ENCODE measurements at regions not wholly inside any gene's neighbourhood (a gene's known extent, or its start where the extent isn't known, plus 50 kb on each side); places are given as distances from the start of the nearest gene placed in this dataset.

- H3K9ac ChIP-seq (ENCODE audit: low read depth, low read length, poor library complexity, severe bottlenecking) = no peak overlapping the region
- no peaks in the 10 kb centered on the region for H3K36me3 ChIP-seq (ENCODE audit: insufficient read depth, low read length)
- no peak overlapping the region for H2AFZ ChIP-seq (ENCODE audit: low read length)
- no peak for TF ChIP-seq EZH2phosphoT487 (IDR thresholded peaks at IDR 0.05; ENCODE audit: borderline replicate concordance)
- TF ChIP-seq, protein P1, sequence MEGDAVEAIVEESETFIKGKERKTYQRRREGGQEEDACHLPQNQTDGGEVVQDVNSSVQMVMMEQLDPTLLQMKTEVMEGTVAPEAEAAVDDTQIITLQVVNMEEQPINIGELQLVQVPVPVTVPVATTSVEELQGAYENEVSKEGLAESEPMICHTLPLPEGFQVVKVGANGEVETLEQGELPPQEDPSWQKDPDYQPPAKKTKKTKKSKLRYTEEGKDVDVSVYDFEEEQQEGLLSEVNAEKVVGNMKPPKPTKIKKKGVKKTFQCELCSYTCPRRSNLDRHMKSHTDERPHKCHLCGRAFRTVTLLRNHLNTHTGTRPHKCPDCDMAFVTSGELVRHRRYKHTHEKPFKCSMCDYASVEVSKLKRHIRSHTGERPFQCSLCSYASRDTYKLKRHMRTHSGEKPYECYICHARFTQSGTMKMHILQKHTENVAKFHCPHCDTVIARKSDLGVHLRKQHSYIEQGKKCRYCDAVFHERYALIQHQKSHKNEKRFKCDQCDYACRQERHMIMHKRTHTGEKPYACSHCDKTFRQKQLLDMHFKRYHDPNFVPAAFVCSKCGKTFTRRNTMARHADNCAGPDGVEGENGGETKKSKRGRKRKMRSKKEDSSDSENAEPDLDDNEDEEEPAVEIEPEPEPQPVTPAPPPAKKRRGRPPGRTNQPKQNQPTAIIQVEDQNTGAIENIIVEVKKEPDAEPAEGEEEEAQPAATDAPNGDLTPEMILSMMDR (conservative IDR thresholded peaks at IDR 0.05; ENCODE audit: low read length) = no peak
- H3K27me3 ChIP-seq (ENCODE audit: insufficient read depth, low read length, poor library complexity, severe bottlenecking) = no peaks in the 10 kb centered on the region
- no peaks in the 10 kb centered on the region for H4K20me1 ChIP-seq (ENCODE audit: insufficient read depth, low read length, poor library complexity, severe bottlenecking)
- H3K79me2 ChIP-seq (ENCODE audit: insufficient read depth, low read length) = no peaks in the 10 kb centered on the region
- H3K9me3 ChIP-seq (ENCODE audit: insufficient read depth, low read depth, low read length) = no peaks in the 10 kb centered on the region
- no peaks in the 10 kb centered on the region for H3F3A ChIP-seq (ENCODE audit: low read depth)
- no peaks in the 10 kb centered on the region for H3K4me1 ChIP-seq (ENCODE audit: insufficient read depth, low read length, poor library complexity, severe bottlenecking)
- no peak overlapping the region for H3K4me3 ChIP-seq (ENCODE audit: low read length, poor library complexity, severe bottlenecking)
- no peaks in the 10 kb centered on the region for H3K9me2 ChIP-seq (replicated peaks; ENCODE audit: low read depth, low read length)
- no peak overlapping the region for H3K4me2 ChIP-seq (ENCODE audit: low read depth, low read length, poor library complexity, severe bottlenecking)
These were observed 154.2 kb downstream of the DSC3 start for GRCh38 chr18:30888344-30888743.

GRCh38 chr18:30886998-30887397, 155.5 kb downstream of the DSC3 start:
- Histone ChIP-seq H4K20me1 (ENCODE audit: insufficient read depth, low read length, poor library complexity, severe bottlenecking) (no peaks in the 10 kb centered on the region), H3K9ac (ENCODE audit: low read depth, low read length, poor library complexity, severe bottlenecking) (no peak overlapping the region), H3K9me3 (ENCODE audit: insufficient read depth, low read depth, low read length) (no peaks in the 10 kb centered on the region), H3K4me1 (ENCODE audit: insufficient read depth, low read length, poor library complexity, severe bottlenecking) (no peaks in the 10 kb centered on the region), H2AFZ (ENCODE audit: low read length) (no peak overlapping the region), H3K9me2 (replicated peaks; ENCODE audit: low read depth, low read length) (no peaks in the 10 kb centered on the region), H3K4me3 (ENCODE audit: low read length, poor library complexity, severe bottlenecking) (no peak overlapping the region), H3F3A (ENCODE audit: low read depth) (no peaks in the 10 kb centered on the region), H3K4me2 (ENCODE audit: low read depth, low read length, poor library complexity, severe bottlenecking) (no peak overlapping the region), H3K27me3 (ENCODE audit: insufficient read depth, low read length, poor library complexity, severe bottlenecking) (no peaks in the 10 kb centered on the region), H3K79me2 (ENCODE audit: insufficient read depth, low read length) (no peaks in the 10 kb centered on the region), H3K36me3 (ENCODE audit: insufficient read depth, low read length) (no peaks in the 10 kb centered on the region)
- TF ChIP-seq EZH2phosphoT487 (IDR thresholded peaks at IDR 0.05; ENCODE audit: borderline replicate concordance) = no peak
- TF ChIP-seq, protein P1 (conservative IDR thresholded peaks at IDR 0.05; ENCODE audit: low read length) = no peak

DNA sequence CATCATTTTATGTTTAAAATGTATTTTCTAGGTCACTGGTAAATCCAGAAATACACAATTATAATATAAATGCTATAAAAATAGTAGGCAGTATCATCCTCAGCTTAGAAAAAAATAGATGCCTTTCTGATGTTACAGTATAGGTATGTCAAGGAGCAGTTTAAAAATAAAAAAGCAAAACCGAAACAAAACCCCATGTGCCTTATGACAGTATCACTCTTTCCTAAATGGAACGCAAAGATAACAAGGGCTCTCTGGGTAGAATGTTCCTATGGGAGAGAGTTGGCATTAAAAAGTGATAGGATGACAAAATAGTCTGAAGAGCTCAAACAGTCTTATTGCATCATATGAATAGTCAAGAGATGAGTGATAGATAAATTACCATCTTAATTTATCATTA, 172.1 kb downstream of the DSC3 start:
- H3K36me3 ChIP-seq (ENCODE audit: insufficient read depth, low read length) = no peaks in the 10 kb centered on the region
- no peaks in the 10 kb centered on the region for H3F3A ChIP-seq (ENCODE audit: low read depth)
- no peak overlapping the region for H2AFZ ChIP-seq (ENCODE audit: low read length)
- no peaks in the 10 kb centered on the region for H3K9me2 ChIP-seq (replicated peaks; ENCODE audit: low read depth, low read length)
- H3K4me2 ChIP-seq (ENCODE audit: low read depth, low read length, poor library complexity, severe bottlenecking) = no peak overlapping the region
- no peaks in the 10 kb centered on the region for H3K27me3 ChIP-seq (ENCODE audit: insufficient read depth, low read length, poor library complexity, severe bottlenecking)
- no peak overlapping the region for H3K9ac ChIP-seq (ENCODE audit: low read depth, low read length, poor library complexity, severe bottlenecking)
- no peak overlapping the region for H3K4me3 ChIP-seq (ENCODE audit: low read length, poor library complexity, severe bottlenecking)
- no peaks in the 10 kb centered on the region for H3K4me1 ChIP-seq (ENCODE audit: insufficient read depth, low read length, poor library complexity, severe bottlenecking)
- no peaks in the 10 kb centered on the region for H4K20me1 ChIP-seq (ENCODE audit: insufficient read depth, low read length, poor library complexity, severe bottlenecking)
- TF ChIP-seq, protein P1 (conservative IDR thresholded peaks at IDR 0.05; ENCODE audit: low read length) = no peak
- no peak for TF ChIP-seq EZH2phosphoT487 (IDR thresholded peaks at IDR 0.05; ENCODE audit: borderline replicate concordance)
- no peaks in the 10 kb centered on the region for H3K79me2 ChIP-seq (ENCODE audit: insufficient read depth, low read length)
- no peaks in the 10 kb centered on the region for H3K9me3 ChIP-seq (ENCODE audit: insufficient read depth, low read depth, low read length)
